ENCODE measurements at regions not wholly inside any gene's neighbourhood (a gene's known extent, or its start where the extent isn't known, plus 50 kb on each side); places are given as distances from the start of the nearest gene placed in this dataset.
"Not testable (repeated sequence)": the region's sequence is repeated elsewhere in the genome, so short reads cannot be mapped to it uniquely, and the experiment has no call there.

- DNase-seq: no peak
Measured at GRCh38 chr12:124471828-124472227, 95.6 kb downstream of the NCOR2 start.

GRCh38 chr12:124470806-124471205 is 96.6 kb downstream of the NCOR2 start:
- DNase-seq: no peak

GRCh38 chr12:124470139-124470538 is 97.3 kb downstream of the NCOR2 start:
- no peak for DNase-seq

GRCh38 chr12:124469193-124469888 is 98.1 kb downstream of the NCOR2 start:
- no peak for DNase-seq

GRCh38 chr12:124467549-124467948 is 99.9 kb downstream of the NCOR2 start:
- DNase-seq: not testable (repeated sequence)

- DNase-seq: no peak
Measured at GRCh38 chr12:124466216-124467128, 100.9 kb downstream of the NCOR2 start.

- DNase-seq: no peak
Measured at GRCh38 chr12:124465473-124465872, 101.9 kb downstream of the NCOR2 start.

- DNase-seq: no peak
Measured at GRCh38 chr12:124464830-124465229, 102.6 kb downstream of the NCOR2 start.

- no peak for DNase-seq
Measured at GRCh38 chr12:124464062-124464461, 103.3 kb downstream of the NCOR2 start.

- peak; percentile 94 for DNase-seq
Measured at GRCh38 chr12:124463341-124463921, 104.0 kb downstream of the NCOR2 start.

GRCh38 chr12:124462750-124463149 is 104.7 kb downstream of the NCOR2 start:
- no peak for DNase-seq

- DNase-seq: no peak
Measured at GRCh38 chr12:124461851-124462623, 105.4 kb downstream of the NCOR2 start.

- DNase-seq: no peak
Measured at GRCh38 chr12:124461241-124461673, 106.2 kb downstream of the NCOR2 start.

GRCh38 chr12:124460771-124461170 is 106.6 kb downstream of the NCOR2 start:
- DNase-seq: no peak

- no peak for DNase-seq
Measured at GRCh38 chr12:124459852-124460645, 107.4 kb downstream of the NCOR2 start.

GRCh38 chr12:124458992-124459851 is 108.2 kb downstream of the NCOR2 start:
- DNase-seq: no peak

- no peak for DNase-seq
Measured at GRCh38 chr12:124458220-124458991, 109.0 kb downstream of the NCOR2 start.

- DNase-seq: no peak
Measured at GRCh38 chr12:124457287-124458219, 109.9 kb downstream of the NCOR2 start.

GRCh38 chr12:124456652-124457152 is 110.7 kb downstream of the NCOR2 start:
- no peak for DNase-seq

All from NCI-H2171 treated with DMSO at 0.1 percent for 48 hours (cell line).